ENCODE measurements at regions not wholly inside any gene's neighbourhood (a gene's known extent, or its start where the extent isn't known, plus 50 kb on each side); places are given as distances from the start of the nearest gene placed in this dataset.

DNA sequence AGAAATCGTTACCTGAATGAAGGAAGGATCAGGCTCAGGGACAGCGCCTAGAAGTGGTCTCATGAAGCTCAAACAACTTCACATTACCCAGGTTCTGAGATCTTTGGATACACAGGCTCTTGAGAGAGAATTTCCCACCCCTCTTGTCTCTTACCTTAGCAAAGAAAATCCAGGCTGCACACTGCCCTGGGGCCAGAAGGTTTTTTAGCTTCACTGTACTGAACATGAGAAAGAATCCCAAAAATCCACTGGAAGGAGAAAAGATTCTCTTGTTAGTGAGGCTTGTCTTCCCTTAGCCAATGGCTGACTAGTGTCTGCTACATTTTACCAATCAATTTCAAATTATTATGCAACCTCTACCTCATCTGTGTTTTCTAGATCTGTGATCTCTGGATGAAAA, 101.0 kb upstream of the RIOK3 start:
- no peak for DNase-seq (ENCODE audit: low read depth, low spot score)
- TF ChIP-seq, protein P1, sequence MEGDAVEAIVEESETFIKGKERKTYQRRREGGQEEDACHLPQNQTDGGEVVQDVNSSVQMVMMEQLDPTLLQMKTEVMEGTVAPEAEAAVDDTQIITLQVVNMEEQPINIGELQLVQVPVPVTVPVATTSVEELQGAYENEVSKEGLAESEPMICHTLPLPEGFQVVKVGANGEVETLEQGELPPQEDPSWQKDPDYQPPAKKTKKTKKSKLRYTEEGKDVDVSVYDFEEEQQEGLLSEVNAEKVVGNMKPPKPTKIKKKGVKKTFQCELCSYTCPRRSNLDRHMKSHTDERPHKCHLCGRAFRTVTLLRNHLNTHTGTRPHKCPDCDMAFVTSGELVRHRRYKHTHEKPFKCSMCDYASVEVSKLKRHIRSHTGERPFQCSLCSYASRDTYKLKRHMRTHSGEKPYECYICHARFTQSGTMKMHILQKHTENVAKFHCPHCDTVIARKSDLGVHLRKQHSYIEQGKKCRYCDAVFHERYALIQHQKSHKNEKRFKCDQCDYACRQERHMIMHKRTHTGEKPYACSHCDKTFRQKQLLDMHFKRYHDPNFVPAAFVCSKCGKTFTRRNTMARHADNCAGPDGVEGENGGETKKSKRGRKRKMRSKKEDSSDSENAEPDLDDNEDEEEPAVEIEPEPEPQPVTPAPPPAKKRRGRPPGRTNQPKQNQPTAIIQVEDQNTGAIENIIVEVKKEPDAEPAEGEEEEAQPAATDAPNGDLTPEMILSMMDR (IDR thresholded peaks at IDR 0.05; ENCODE audit: low read depth, low read length): no peak
- H3K4me3 ChIP-seq (ENCODE audit: low read depth, low read length): no peak overlapping the region
- H3K27ac ChIP-seq (ENCODE audit: low read depth, low read length): no peak overlapping the region
- no peaks in the 10 kb centered on the region for H3K9me3 ChIP-seq (ENCODE audit: control insufficient read depth, insufficient read depth, low read length)
- CTCF ChIA-PET: interaction anchor here (1.4 kb wide), 1 partner anchor 220 kb away, joined by 3 read pairs; no protein-coding TSS in a partner anchor
- H3K27me3 ChIP-seq (ENCODE audit: control insufficient read depth, insufficient read depth, low read length): no peaks in the 10 kb centered on the region
- POLR2A ChIA-PET: interaction anchor here (0.6 kb wide), 1 partner anchor 273 kb away, joined by 5 read pairs; no protein-coding TSS in a partner anchor

DNA sequence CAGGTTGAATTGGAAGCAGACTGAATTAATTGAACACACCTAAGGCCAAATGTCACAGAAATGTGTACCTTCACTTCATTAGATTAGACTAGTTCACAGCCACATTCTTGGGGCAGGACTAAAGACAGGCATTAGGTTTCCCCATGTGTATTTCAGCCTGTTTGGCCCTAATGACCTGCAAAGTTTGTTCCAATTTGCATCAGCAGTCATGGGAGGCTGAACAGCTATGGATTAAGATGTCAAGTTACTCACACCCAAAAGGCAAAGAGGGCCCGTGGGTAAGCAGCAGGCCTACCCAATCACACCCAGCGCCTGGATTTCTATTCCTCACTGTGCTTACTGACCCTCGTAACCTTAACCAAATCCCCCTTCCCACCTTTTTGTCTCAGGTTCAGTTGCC, 99.6 kb upstream of the RIOK3 start:
- CTCF ChIA-PET: interaction anchor here (1.4 kb wide), 1 partner anchor 222 kb away, joined by 3 read pairs; no protein-coding TSS in a partner anchor
- no peaks in the 10 kb centered on the region for H3K9me3 ChIP-seq (ENCODE audit: control insufficient read depth, insufficient read depth, low read length)
- DNase-seq (ENCODE audit: low read depth, low spot score): no peak
- no peaks in the 10 kb centered on the region for H3K27me3 ChIP-seq (ENCODE audit: control insufficient read depth, insufficient read depth, low read length)
- H3K27ac ChIP-seq (ENCODE audit: low read depth, low read length): no peak overlapping the region
- POLR2A ChIA-PET: no interaction called here
- TF ChIP-seq, protein P1 (IDR thresholded peaks at IDR 0.05; ENCODE audit: low read depth, low read length): no peak
- H3K4me3 ChIP-seq (ENCODE audit: low read depth, low read length): no peak overlapping the region

DNA sequence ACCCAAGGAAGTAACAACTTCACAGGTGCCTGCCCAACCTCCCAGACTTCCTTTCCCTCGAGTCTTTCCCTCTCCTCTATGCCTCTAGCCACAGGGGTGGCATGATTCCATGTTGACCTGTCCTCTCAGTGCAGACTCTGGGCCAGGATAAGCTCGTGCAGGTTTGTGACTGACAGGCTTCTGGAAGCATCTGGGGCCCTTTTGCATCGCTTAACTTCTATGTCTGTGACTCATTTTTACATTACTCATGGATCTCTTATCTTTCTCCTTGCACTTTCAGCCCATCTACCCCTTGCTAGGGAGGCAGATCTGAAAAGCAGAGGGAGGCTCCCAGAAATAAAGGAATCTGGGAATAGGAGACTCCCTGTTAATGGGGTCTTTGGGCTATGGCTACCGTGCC, 98.5 kb upstream of the RIOK3 start:
- H3K4me3 ChIP-seq (ENCODE audit: low read depth, low read length): no peak overlapping the region
- POLR2A ChIA-PET: interaction anchor here (0.7 to 1.4 kb wide), 2 partner anchors 34 to 52 kb away, joined by 3 read pairs; no protein-coding TSS in a partner anchor
- H3K27me3 ChIP-seq (ENCODE audit: control insufficient read depth, insufficient read depth, low read length): no peaks in the 10 kb centered on the region
- no peak for DNase-seq (ENCODE audit: low read depth, low spot score)
- CTCF ChIA-PET: no interaction called here
- H3K27ac ChIP-seq (ENCODE audit: low read depth, low read length): no peak overlapping the region
- H3K9me3 ChIP-seq (ENCODE audit: control insufficient read depth, insufficient read depth, low read length): no peaks in the 10 kb centered on the region
- TF ChIP-seq, protein P1 (IDR thresholded peaks at IDR 0.05; ENCODE audit: low read depth, low read length): no peak

DNA sequence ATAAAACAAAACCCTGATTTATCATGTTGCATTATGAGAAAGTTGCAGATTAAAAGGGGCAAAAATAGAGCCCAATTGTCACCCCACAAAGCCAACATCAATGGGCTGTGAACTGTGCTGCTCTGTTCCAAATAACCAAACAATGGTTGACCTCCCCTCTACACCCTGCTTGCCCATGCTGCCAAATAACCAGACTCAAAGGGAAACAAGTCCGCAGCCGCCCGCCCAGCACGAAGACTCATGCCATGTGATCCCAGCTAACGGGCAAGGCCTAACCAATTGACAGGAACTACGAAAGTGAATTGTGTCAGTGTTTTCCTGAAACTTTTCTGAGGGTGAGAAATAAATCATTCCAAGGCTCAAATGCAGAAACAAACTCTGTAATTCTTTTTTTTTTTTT, 97.9 kb upstream of the RIOK3 start:
- H3K4me3 ChIP-seq (ENCODE audit: low read depth, low read length): no peak overlapping the region
- H3K27me3 ChIP-seq (ENCODE audit: control insufficient read depth, insufficient read depth, low read length): no peaks in the 10 kb centered on the region
- no peak overlapping the region for H3K27ac ChIP-seq (ENCODE audit: low read depth, low read length)
- no peaks in the 10 kb centered on the region for H3K9me3 ChIP-seq (ENCODE audit: control insufficient read depth, insufficient read depth, low read length)
- DNase-seq (ENCODE audit: low read depth, low spot score): no peak
- ChIA-PET CTCF (interaction anchor here (0.6 to 0.8 kb wide), 2 partner anchors 324 to 336 kb away, joined by 3 read pairs; no protein-coding TSS in a partner anchor), POLR2A (interaction anchor here (1.4 kb wide), 1 partner anchor 52 kb away, joined by 3 read pairs; no protein-coding TSS in a partner anchor)
- TF ChIP-seq, protein P1 (IDR thresholded peaks at IDR 0.05; ENCODE audit: low read depth, low read length): no peak

DNA sequence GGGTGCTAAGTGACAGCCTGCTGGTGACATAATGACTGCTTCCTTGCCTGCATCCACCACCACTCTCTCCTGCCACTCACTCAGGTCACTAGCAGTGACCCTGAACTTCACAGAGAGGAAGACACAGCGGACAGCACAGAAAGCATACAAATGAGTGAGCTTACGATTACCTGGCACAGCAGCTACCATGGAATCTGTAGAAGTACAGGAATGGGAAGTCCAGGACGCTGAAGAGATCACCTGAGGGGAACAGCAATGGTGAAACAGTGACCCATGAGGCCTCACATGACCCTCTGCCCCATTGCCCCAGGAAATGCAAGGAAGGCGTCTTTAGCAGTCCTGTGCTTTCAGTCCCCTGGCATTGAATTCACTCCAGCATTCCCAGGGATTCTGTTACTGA, 96.7 kb upstream of the RIOK3 start:
- no peaks in the 10 kb centered on the region for H3K27me3 ChIP-seq (ENCODE audit: control insufficient read depth, insufficient read depth, low read length)
- CTCF ChIA-PET: no interaction called here
- no peaks in the 10 kb centered on the region for H3K9me3 ChIP-seq (ENCODE audit: control insufficient read depth, insufficient read depth, low read length)
- DNase-seq (ENCODE audit: low read depth, low spot score): no peak
- POLR2A ChIA-PET: no interaction called here
- TF ChIP-seq, protein P1 (IDR thresholded peaks at IDR 0.05; ENCODE audit: low read depth, low read length): no peak
- no peak overlapping the region for H3K4me3 ChIP-seq (ENCODE audit: low read depth, low read length)
- H3K27ac ChIP-seq (ENCODE audit: low read depth, low read length): no peak overlapping the region

All from AG04450 (cell line).